GM12878 (cell line): ENCODE measurements at regions not wholly inside any gene's neighbourhood (a gene's known extent, or its start where the extent isn't known, plus 50 kb on each side); places are given as distances from the start of the nearest gene placed in this dataset.
A peak's percentile ranks its signal among the peaks of the same experiment; 100 is the strongest.
"Not testable (repeated sequence)": the region's sequence is repeated elsewhere in the genome, so short reads cannot be mapped to it uniquely, and the experiment has no call there.

ENCODE experiments used
- ATAC-seq: fragments of 200-7000 bp; cut with Tn5 transposase; 3 replicates; pipeline ENCODE4 v1.9.1; 2020; ENCODE audit warnings: mild to moderate bottlenecking, moderate library complexity
- BruUV-seq: library from RNA; stranded (reverse); fragments of 400-500 nt; replicated peaks from 2 replicates; lab custom pipeline; 2021; lab: Mats Ljungman, UMichigan
- CTCF ChIA-PET: fragments of 300-600 bp; sonication (Branson Sonifier 250); formaldehyde crosslinking; extraction: SDS; loops from one replicate; lab custom pipeline; 2021; ENCODE audit warnings: inconsistent platforms; lab: Yijun Ruan, JAX
- POLR2A ChIA-PET: fragments of 350-600 bp; formaldehyde crosslinking; extraction: SDS; loops from one replicate; lab custom pipeline; 2021; ENCODE audit warnings: inconsistent platforms; lab: Charles Lee
- RAD21 ChIA-PET: fragments of 300-600 bp; sonication (Branson Sonifier 250); formaldehyde crosslinking; loops from one replicate; lab custom pipeline; 2023; ENCODE audit warnings: antibody characterized with exemption; ENCODE audit not compliant: unreplicated experiment; lab: Charles Lee
- SMC1A ChIA-PET: fragments of 300-600 bp; sonication (Branson Sonifier 250); formaldehyde crosslinking; loops from one replicate; lab custom pipeline; 2023; ENCODE audit not compliant: unreplicated experiment, uncharacterized antibody; lab: Charles Lee
- DNase-seq: peaks from one replicate; pipeline ENCODE4 v3.0.0-alpha.2; 2011; ENCODE audit warnings: low read depth, low spot score
- FAIRE-seq: peaks from 3 replicates; lab custom pipeline; 2011; peaks lifted over from hg19 to GRCh38; lab: Jason Lieb, UNC
- H2AFZ ChIP-seq: 2 replicates; pipeline ENCODE4 v1.6.0; 2011; ENCODE audit warnings: low read depth, low read length, control low read depth; ENCODE audit not compliant: control insufficient read depth
- H3K27ac ChIP-seq: 2 replicates; pipeline ENCODE4 v1.5.1; 2011; ENCODE audit warnings: control low read depth; ENCODE audit not compliant: control insufficient read depth, insufficient read depth
- H3K27me3 ChIP-seq, 2 experiments: replicated peaks in 1 of 2; 2 replicates each; pipeline versions ENCODE4 v1.6.0 to v1.6.1; 2011; ENCODE audit warnings: low read length in 1 of 2; ENCODE audit not compliant: control insufficient read depth in 2 of 2, insufficient read depth in 2 of 2
- H3K36me3 ChIP-seq, 2 experiments: 2 replicates each; pipeline ENCODE4 v1.5.1; 2011; ENCODE audit warnings: low read length in 1 of 2; ENCODE audit not compliant: control insufficient read depth in 2 of 2, insufficient read depth in 2 of 2
- H3K4me1 ChIP-seq: 2 replicates; pipeline ENCODE4 v1.6.1; 2011; ENCODE audit warnings: mild to moderate bottlenecking, low read length, moderate library complexity, mixed read lengths; ENCODE audit not compliant: control insufficient read depth, insufficient read depth
- H3K4me2 ChIP-seq: 2 replicates; pipeline ENCODE4 v1.6.0; 2011; ENCODE audit warnings: control low read depth; ENCODE audit not compliant: control insufficient read depth, insufficient read depth
- H3K4me3 ChIP-seq: fragments of 200-600 bp; sonication (generic); 2 replicates; pipeline ENCODE4 v1.5.1; 2016
- H3K79me2 ChIP-seq: 2 replicates; pipeline ENCODE4 v1.6.0; 2011; ENCODE audit warnings: low read length; ENCODE audit not compliant: control insufficient read depth, insufficient read depth
- H3K9ac ChIP-seq: 2 replicates; pipeline ENCODE4 v1.8.0; 2011; ENCODE audit warnings: low read length, control low read depth, mixed read lengths; ENCODE audit not compliant: control insufficient read depth, insufficient read depth
- H3K9me3 ChIP-seq: replicated peaks from 3 replicates; pipeline ENCODE4 v1.5.1; 2011; ENCODE audit warnings: mild to moderate bottlenecking, low read length; ENCODE audit not compliant: control insufficient read depth, insufficient read depth
- H4K20me1 ChIP-seq: 2 replicates; pipeline ENCODE4 v1.6.0; 2011; ENCODE audit not compliant: control insufficient read depth, insufficient read depth
- CTCF ChIP-seq, 3 experiments: IDR thresholded peaks in 2 of 3; conservative IDR thresholded peaks in 1 of 3; 2 replicates each; pipeline ENCODE4 v1.5.1; 2011; ENCODE audit warnings: low read depth in 3 of 3, low read length in 3 of 3, mild to moderate bottlenecking in 3 of 3, control low read depth in 2 of 3, moderate library complexity in 2 of 3, inconsistent platforms in 1 of 3, mixed read lengths in 1 of 3; ENCODE audit not compliant: control insufficient read depth in 2 of 3, insufficient read depth in 1 of 3; ENCODE audit errors: extremely low read depth in 1 of 3
- TBL1XR1 ChIP-seq: IDR thresholded peaks from 2 replicates; pipeline ENCODE4 v1.6.1; 2012; ENCODE audit warnings: low read depth, low read length, improper control_type of control experiment
- WGBS: methylation state at CpG from one replicate; pipeline ENCODE4 v1.1.6; 2016; ENCODE audit warnings: low lambda C conversion rate; ENCODE audit not compliant: insufficient replicate concordance, insufficient coverage; ENCODE audit errors: missing lambda C conversion rate; 5-methylcytosine and 5-hydroxymethylcytosine counted together
- in situ Hi-C: fragments of 300-500 bp; cut with MboI; formaldehyde crosslinking; loops from 9 replicates; pipeline ENCODE4 v1.14.3; 2018; ENCODE audit warnings: mixed read lengths
- intact Hi-C: fragments of 100-400 bp; cut with micrococcal nuclease; formaldehyde crosslinking; loops from one replicate; pipeline ENCODE4 v1.14.2; 2022; ENCODE audit not compliant: unreplicated experiment

DNA sequence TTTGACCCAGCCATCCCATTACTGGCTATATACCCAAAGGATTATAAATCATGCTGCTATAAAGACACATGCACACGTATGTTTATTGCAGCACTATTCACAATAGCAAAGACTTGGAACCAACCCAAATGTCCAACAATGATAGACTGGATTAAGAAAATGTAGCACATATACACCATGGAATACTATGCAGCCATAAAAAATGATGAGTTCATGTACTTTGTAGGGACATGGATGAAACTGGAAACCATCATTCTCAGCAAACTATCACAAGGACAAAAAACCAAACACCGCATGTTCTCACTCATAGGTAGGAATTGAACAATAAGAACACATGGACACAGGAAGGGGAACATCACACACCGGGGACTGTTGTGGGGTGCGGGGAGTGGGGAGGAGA is 128.8 kb upstream of the NIPBL start:
- CTCF ChIA-PET, BruUV-seq, H3K4me2 ChIP-seq, H4K20me1 ChIP-seq, DNase-seq, H3K79me2 ChIP-seq, H3K4me1 ChIP-seq, H3K36me3 ChIP-seq, FAIRE-seq, H3K9ac ChIP-seq, H3K27me3 ChIP-seq, H3K27ac ChIP-seq, ATAC-seq, RAD21 ChIA-PET, intact Hi-C loops, in situ Hi-C loops, H3K4me3 ChIP-seq, SMC1A ChIA-PET, H2AFZ ChIP-seq, POLR2A ChIA-PET, H3K9me3 ChIP-seq: not testable (repeated sequence)
- 79% methylated on average over 3 of the region's 4 CpGs for whole genome bisulfite sequencing

- FAIRE-seq (no peak), ATAC-seq (peak; percentile 23; the same call in 1 of the 3 replicates), DNase-seq (no peak)
- Histone ChIP-seq H4K20me1 (no peaks in the 10 kb centered on the region), H3K9ac (no peak overlapping the region), H3K4me3 (no peak overlapping the region), H3K4me1 (no peaks in the 10 kb centered on the region), H3K36me3 (no peaks in the 10 kb centered on the region), H3K27me3 (no peaks in the 10 kb centered on the region), H2AFZ (no peak overlapping the region), H3K4me2 (no peak overlapping the region), H3K79me2 (no peaks in the 10 kb centered on the region), H3K9me3 (no peaks in the 10 kb centered on the region), H3K27ac (no peak overlapping the region)
- RAD21 ChIA-PET: no interaction called here
- 86% methylated on average over 1 of the region's 1 CpG for WGBS
- POLR2A ChIA-PET: no interaction called here
- CTCF ChIA-PET: no interaction called here
- TF ChIP-seq TBL1XR1: no peak
- peak in 1 of 3 experiments; percentile 5; a peak in 1 of 6 replicates for TF ChIP-seq CTCF (IDR thresholded peaks at IDR 0.05 in 2 of 3, conservative IDR thresholded peaks at IDR 0.05 in 1 of 3; ENCODE audit: control insufficient read depth in 2 of 3, extremely low read depth in 1 of 3, insufficient read depth in 1 of 3, low read depth in 3 of 3, low read length in 3 of 3)
- intact Hi-C loops: no loop called here
- BruUV-seq: no TSS peak
- in situ Hi-C loops: no loop called here
- SMC1A ChIA-PET: no interaction called here
These were observed 124.7 kb upstream of the NIPBL start for GRCh38 chr5:36751886-36752285.
